ENCODE measurements at regions not wholly inside any gene's neighbourhood (a gene's known extent, or its start where the extent isn't known, plus 50 kb on each side); places are given as distances from the start of the nearest gene placed in this dataset.
A peak's percentile ranks its signal among the peaks of the same experiment; 100 is the strongest.

- H3K36me3 ChIP-seq, result no peaks in the 10 kb centered on the region
- H3K4me1 ChIP-seq, result peaks cover 16 to 33% (median 32%) of the 10 kb centered on the region in 4 donors
- H3K9me3 ChIP-seq, result no peaks in the 10 kb centered on the region
- no peaks in the 10 kb centered on the region for H3K27me3 ChIP-seq
- WGBS, result 79% methylated on average over 3 of the region's 3 CpGs
- H3K27ac ChIP-seq (replicated peaks in 1 of 4), result peak overlapping the region; percentile 70 to 81 (median 78)
- peak; percentile 66 for DNase-seq (ENCODE audit: extremely low spot score)
- H3K4me3 ChIP-seq, result no peak overlapping the region
- intact Hi-C loops (cut with DNase I), result loop anchor here (5.0 kb wide), 1 partner anchor 205 kb away; no protein-coding TSS in a partner anchor
- TF ChIP-seq CTCF (IDR thresholded peaks at IDR 0.05), result no peak
- TF ChIP-seq POLR2AphosphoS5 (IDR thresholded peaks at IDR 0.05), result no peak
- TF ChIP-seq POLR2A (IDR thresholded peaks at IDR 0.05; ENCODE audit: low read depth), result no peak
- TF ChIP-seq EP300 (IDR thresholded peaks at IDR 0.05), result no peak
Observed at GRCh38 chr9:88792502-88792901, 198.8 kb upstream of the S1PR3 start.

GRCh38 chr9:88794100-88794499 lies 197.2 kb upstream of the S1PR3 start:
- Histone ChIP-seq H3K36me3 (no peaks in the 10 kb centered on the region), H3K4me3 (no peak overlapping the region), H3K9me3 (no peaks in the 10 kb centered on the region), H3K27me3 (no peaks in the 10 kb centered on the region), H3K27ac (replicated peaks in 1 of 4) (no peak overlapping the region), H3K4me1 (peaks cover 13 to 25% (median 22%) of the 10 kb centered on the region in 4 donors)
- intact Hi-C loops (cut with DNase I), result loop anchor here (5.0 kb wide), 1 partner anchor 207 kb away; no protein-coding TSS in a partner anchor
- TF ChIP-seq POLR2A (IDR thresholded peaks at IDR 0.05; ENCODE audit: low read depth), result no peak
- 80% methylated on average over 5 of the region's 5 CpGs for WGBS
- DNase-seq (ENCODE audit: extremely low spot score), result no peak

GRCh38 chr9:88796947-88797346 lies 194.3 kb upstream of the S1PR3 start:
- Histone ChIP-seq H3K27ac (replicated peaks in 1 of 4) (no peak overlapping the region), H3K27me3 (no peaks in the 10 kb centered on the region), H3K36me3 (no peaks in the 10 kb centered on the region), H3K9me3 (no peaks in the 10 kb centered on the region), H3K4me3 (no peak overlapping the region), H3K4me1 (peaks cover 6 to 9% (median 8%) of the 10 kb centered on the region in 4 donors)
- TF ChIP-seq EP300 (IDR thresholded peaks at IDR 0.05) (no peak), POLR2A (IDR thresholded peaks at IDR 0.05; ENCODE audit: low read depth) (no peak), POLR2AphosphoS5 (IDR thresholded peaks at IDR 0.05) (no peak), CTCF (IDR thresholded peaks at IDR 0.05) (no peak)
- DNase-seq (ENCODE audit: extremely low spot score), result no peak
- intact Hi-C loops (cut with DNase I), result no loop called here
- WGBS, result 92% methylated on average over 2 of the region's 2 CpGs

- DNase-seq (ENCODE audit: extremely low spot score), result no peak
- intact Hi-C loops (cut with DNase I), result no loop called here
- no peaks in the 10 kb centered on the region for H3K9me3 ChIP-seq
- H3K36me3 ChIP-seq, result no peaks in the 10 kb centered on the region
- no peak overlapping the region for H3K27ac ChIP-seq (replicated peaks in 1 of 4)
- H3K27me3 ChIP-seq, result no peaks in the 10 kb centered on the region
- TF ChIP-seq EP300 (IDR thresholded peaks at IDR 0.05), result no peak
- no peak for TF ChIP-seq POLR2AphosphoS5 (IDR thresholded peaks at IDR 0.05)
- TF ChIP-seq CTCF (IDR thresholded peaks at IDR 0.05), result no peak
- no peak overlapping the region for H3K4me3 ChIP-seq
- 97% methylated on average over 4 of the region's 4 CpGs for WGBS
- H3K4me1 ChIP-seq, result peaks cover 0 to 9% (median 8%) of the 10 kb centered on the region in 4 donors
Observed at GRCh38 chr9:88798476-88798875, 192.8 kb upstream of the S1PR3 start.

- no peak for TF ChIP-seq EP300 (IDR thresholded peaks at IDR 0.05)
- no peak for TF ChIP-seq POLR2AphosphoS5 (IDR thresholded peaks at IDR 0.05)
- no peak for TF ChIP-seq CTCF (IDR thresholded peaks at IDR 0.05)
- no peak for TF ChIP-seq POLR2A (IDR thresholded peaks at IDR 0.05; ENCODE audit: low read depth)
- Histone ChIP-seq H3K9me3 (no peaks in the 10 kb centered on the region), H3K4me3 (no peak overlapping the region), H3K36me3 (no peaks in the 10 kb centered on the region), H3K27ac (replicated peaks in 1 of 4) (no peak overlapping the region), H3K27me3 (no peaks in the 10 kb centered on the region), H3K4me1 (peaks cover 0 to 8% (median 4%) of the 10 kb centered on the region in 4 donors)
- WGBS, result 77% methylated on average over 6 of the region's 6 CpGs
- DNase-seq (ENCODE audit: extremely low spot score), result no peak
- intact Hi-C loops (cut with DNase I), result no loop called here
Observed at GRCh38 chr9:88799541-88800328, 191.5 kb upstream of the S1PR3 start.
